Stimulated activated CD4-positive, alpha-beta T cell treated with anti-CD3 and anti-CD28 coated beads, Interleukin-12 subunit alpha, Interleukin-12 subunit beta, amount 100 ng/mL, for 48 hours (primary cell): ENCODE measurements at regions not wholly inside any gene's neighbourhood (a gene's known extent, or its start where the extent isn't known, plus 50 kb on each side); places are given as distances from the start of the nearest gene placed in this dataset.

Experiments used
- DNase-seq, 3 donors: peaks; one replicate each; pipeline ENCODE4 v3.0.0-alpha.2; 2020; ENCODE audit warnings: low read depth in 2 of 3, low spot score in 1 of 3

DNA sequence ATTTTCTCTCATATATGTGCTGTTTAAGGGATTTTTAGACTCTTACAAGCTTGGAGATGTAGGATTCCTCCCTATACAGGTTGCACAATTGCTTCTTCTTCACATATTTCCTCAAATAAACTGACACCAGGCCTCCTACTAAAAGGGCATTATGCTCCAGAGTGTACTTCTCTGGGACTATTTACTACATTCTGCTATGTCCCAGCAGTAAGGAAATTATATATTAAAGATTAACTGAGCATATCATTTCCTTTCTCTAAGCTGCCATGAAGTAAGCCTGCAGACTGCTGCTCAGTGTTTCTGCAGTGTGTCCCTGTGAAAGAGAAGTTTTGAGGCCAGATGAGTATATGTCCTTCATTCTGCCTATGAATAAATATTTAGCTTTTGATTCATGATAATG, 356.9 kb upstream of the NUDT12 start:
- DNase-seq: no peak

- DNase-seq: no peak
Observed at GRCh38 chr5:103918668-103919367, 356.2 kb upstream of the NUDT12 start.

DNA sequence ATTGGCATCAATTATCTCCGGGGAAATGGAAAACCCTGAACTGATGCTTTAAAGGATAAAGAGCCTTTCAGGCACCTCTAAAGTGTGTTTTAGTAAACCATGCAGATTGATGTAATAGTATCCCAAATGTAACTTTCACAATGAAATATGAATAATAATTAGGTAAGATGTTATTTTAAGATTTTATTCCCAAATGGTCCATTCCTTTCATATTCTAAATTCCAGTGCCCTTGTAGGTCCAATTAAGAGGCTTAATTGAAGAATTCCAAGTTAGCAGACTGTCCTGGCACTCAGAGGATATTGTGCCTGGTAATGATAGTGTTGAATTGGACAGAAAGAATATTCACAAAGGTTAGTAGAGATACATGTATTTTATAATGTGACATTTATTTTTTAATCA, 352.5 kb upstream of the NUDT12 start:
- no peak for DNase-seq

GRCh38 chr5:103910786-103911185, 348.2 kb upstream of the NUDT12 start:
- no peak for DNase-seq

GRCh38 chr5:103910011-103910410, 347.4 kb upstream of the NUDT12 start:
- DNase-seq: no peak

DNA sequence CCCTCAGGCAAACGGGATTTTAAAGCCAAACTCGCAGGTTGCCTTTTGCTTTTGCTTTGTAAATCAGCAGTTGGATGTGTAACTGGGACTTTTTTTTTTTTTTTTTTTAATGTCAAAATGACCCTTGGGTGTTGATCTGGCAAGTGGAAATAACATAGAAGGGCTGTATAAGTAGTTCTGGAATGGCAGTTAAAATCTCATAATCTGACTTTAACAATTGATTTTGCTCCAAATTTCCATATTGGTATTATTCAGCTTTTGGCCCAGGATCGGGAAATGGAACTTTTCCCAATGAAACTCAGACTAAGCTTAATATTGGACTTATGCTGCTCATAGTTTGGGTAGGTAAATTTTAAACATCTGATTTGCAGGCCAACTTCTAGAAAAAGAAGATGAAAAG, 346.8 kb upstream of the NUDT12 start:
- no peak for DNase-seq

DNA sequence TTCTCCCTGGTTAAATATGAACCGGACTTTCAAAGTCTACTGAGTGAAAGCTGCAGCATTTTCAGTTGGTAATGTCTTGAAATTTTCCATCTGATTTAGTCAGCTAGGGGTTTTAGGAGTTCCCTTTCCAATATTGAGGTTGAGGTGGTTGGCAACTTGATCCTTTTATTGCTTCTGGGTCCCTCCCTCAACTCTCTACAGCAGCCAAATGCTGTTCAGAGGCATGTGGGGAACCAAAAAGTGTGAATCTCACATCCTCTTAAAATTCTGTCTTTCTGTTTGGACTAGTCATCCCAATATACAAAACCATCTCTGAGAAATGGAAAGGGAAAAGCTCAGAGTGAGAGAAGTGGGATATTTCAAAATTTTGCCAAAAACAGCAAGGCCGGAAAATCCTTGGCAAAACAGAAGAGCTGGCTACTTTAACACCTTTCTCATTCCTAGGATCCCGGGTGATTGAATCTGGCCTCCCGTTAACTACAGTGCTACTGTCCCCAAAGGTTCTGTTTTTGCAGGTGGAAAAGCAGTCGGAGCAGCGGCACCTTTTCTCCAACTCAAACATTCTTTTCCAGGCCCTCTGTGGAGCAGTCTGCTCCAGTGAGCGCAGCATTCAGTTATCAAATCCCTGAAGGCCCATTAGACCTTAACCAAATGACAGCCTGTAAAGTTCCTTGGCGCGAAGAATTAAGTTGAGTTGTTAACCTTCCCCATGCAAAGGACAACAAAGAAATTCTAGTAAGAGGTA, 345.9 kb upstream of the NUDT12 start:
- DNase-seq: no peak

GRCh38 chr5:103907001-103907400, 344.4 kb upstream of the NUDT12 start:
- DNase-seq: no peak

DNA sequence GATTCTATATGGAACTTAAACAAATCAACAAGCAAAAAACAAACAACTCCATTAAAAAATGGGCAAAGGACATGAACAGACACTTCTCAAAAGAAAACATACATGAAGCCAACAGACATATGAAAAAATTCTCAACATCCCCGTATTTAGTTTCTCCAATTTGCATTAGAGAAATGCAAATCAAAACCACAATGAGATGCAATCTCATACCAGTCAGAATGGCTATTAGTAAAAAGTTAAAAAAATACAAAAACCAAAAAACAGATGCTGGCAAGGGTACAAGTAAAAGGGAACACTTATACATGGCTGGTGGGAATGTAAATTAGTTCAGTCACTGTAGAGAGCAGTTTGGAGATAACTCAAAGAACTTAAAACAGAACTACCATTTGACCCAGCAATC, 342.1 kb upstream of the NUDT12 start:
- DNase-seq: no peak

DNA sequence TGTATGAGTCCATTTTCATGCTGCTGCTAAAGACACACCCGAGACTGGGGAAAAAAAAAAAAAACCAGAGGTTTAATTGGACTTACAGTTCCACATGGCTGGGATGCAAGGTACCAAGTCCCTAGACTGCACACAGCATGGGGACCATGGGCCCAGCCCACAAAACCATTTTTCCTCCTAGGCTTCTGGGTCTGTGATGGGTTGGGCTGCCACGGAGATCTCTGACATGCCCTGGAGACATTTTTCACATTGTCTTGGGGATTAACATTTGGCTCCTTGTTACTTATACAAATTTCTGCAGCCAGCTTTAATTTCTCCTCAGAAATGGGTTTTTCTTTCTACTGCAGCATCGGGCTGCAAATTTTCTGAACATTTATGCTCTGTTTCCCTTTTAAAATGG, 340.3 kb upstream of the NUDT12 start:
- no peak for DNase-seq

GRCh38 chr5:103901885-103902284, 339.3 kb upstream of the NUDT12 start:
- DNase-seq: no peak

- DNase-seq: no peak
Observed at GRCh38 chr5:103896593-103896992, 334.0 kb upstream of the NUDT12 start.

GRCh38 chr5:103895738-103896137, 333.1 kb upstream of the NUDT12 start:
- DNase-seq: no peak

DNA sequence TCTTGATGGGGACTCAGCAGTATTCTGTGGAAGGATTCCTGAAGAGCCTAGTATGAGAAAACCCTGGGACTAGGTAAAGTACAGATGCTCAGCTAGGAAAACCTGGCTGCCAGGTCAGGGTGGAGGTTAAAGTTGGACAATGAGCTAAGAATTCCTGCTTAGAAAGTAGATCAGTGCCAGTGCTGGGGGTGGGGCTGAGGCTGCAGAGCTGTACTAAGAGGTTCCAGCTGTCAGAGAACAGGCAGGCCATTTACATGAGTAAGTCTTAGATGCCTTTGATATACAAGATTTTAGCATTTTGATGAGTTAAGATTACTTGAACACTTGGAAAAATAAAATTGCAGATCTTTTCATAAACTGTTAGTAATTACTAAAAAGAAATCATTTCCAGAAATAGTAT, 332.3 kb upstream of the NUDT12 start:
- no peak for DNase-seq

GRCh38 chr5:103891151-103891550, 328.6 kb upstream of the NUDT12 start:
- DNase-seq: no peak

- no peak for DNase-seq
Observed at GRCh38 chr5:103890313-103890712, 327.7 kb upstream of the NUDT12 start.

- no peak for DNase-seq
Observed at GRCh38 chr5:103889500-103890209, 327.1 kb upstream of the NUDT12 start.

GRCh38 chr5:103886826-103887225, 324.2 kb upstream of the NUDT12 start:
- no peak for DNase-seq

- no peak for DNase-seq
Observed at GRCh38 chr5:103883143-103883542, 320.6 kb upstream of the NUDT12 start.

DNA sequence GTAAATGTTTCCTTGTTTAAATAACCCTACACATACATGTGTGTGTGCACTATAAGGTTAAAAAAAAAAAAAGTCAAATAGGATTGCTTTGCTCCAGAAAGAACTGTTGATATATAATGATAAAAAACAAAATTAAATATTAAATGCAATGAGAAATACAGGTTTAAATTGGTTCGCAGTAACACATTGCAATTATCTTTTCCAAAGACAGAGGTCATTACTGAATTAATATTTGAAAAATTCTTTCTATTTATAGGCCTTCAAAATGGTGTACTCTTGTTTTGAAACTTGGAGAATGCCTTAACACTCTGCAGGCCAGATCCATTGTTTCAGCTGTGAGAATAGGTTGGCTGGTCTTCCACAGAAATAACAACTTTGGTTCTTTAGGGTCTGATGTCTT, 319.0 kb upstream of the NUDT12 start:
- no peak for DNase-seq

DNA sequence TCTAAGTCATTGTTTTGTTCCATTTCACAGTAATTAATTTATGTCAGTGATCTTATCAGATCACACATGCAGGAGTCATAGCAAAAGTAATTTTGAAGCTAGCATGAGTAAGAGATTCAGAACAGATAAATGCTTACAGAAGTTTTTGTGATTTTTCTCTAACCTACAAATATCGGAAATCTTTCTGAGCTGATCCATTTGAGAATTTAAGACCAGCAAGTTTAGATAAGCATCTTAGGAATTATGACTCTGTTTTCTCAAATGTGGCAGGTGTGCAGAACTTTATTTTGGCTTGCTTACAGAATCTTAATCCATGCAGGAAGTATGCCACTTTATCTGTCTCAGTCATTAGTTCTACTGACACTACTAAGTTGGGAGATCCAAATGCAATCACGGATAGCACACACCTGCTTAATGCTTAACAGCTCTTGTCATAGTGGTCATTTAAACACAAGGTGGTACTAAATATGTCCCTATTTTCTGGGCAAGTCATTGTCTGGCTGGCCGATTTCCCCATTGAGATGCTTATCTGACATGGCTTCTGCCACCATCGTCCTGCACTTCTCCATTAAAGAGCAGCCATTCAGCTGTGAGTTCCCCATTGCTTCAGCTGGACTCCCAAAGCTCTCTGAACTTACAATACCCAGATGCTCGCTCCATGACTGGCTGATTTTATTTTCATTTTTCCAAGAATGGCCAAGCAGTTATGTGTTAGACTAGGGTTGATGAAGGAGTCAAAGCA, 305.4 kb upstream of the NUDT12 start:
- DNase-seq: no peak

DNA sequence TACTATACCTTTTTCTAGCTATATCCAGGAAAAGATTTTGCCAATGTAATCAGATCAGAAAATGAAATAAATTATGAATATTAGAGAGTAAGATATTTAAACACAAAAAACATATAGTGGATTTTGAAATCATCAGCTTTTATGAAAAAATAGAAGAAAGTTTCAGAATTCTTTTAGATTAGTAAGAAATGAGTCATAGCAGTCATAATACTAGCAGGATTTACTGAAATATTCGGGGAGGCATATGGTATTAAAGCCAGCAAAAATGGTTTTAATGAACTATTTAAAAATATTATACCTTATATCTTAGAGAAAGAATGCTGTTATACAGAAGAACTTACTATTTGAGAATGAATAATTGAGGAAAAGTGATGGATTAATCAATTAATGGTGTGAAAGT, 303.6 kb upstream of the NUDT12 start:
- DNase-seq: no peak
